GM23248 (cell line): ENCODE measurements at regions not wholly inside any gene's neighbourhood (a gene's known extent, or its start where the extent isn't known, plus 50 kb on each side); places are given as distances from the start of the nearest gene placed in this dataset.

Source experiments
- EZH2 ChIP-seq: fragments of 200-600 bp; sonication (generic); IDR thresholded peaks from 2 replicates; pipeline ENCODE4 v1.6.1; 2018; ENCODE audit warnings: antibody characterized with exemption, mild to moderate bottlenecking; ENCODE audit not compliant: insufficient read depth, poor library complexity, severe bottlenecking
- EZH2phosphoT487 ChIP-seq: fragments of 200-600 bp; sonication (generic); IDR thresholded peaks from 2 replicates; pipeline ENCODE4 v1.6.1; 2018; ENCODE audit warnings: antibody characterized with exemption, moderate library complexity, mild to moderate bottlenecking, low read depth; ENCODE audit not compliant: insufficient read depth

DNA sequence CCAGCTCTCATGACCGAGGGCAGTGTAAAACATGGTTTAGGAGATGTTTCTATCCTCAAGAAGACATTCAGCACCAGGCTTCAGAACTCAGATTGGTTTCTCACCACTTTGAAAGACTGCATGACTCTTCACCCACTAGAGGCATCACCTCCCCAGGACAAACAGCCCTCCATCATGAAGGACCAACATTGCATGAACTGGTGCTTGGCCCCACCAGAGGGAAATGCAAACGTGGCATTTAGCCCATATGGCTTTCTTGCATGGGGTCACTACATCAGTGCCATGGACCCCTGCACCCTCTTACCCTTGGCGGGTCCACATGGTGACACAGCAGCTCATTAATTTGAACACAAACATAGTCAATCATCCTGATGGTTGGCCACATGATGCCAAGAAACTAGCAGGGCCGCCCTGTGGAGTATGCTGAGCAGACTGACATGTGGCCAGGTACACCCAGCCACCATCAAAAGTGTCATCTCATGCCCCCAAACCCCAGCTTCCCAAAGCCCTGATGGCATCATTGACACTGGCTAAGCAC, 129.5 kb upstream of the FSTL4 start:
- TF ChIP-seq EZH2 (no peak), EZH2phosphoT487 (no peak)
